ENCODE measurements at regions not wholly inside any gene's neighbourhood (a gene's known extent, or its start where the extent isn't known, plus 50 kb on each side); places are given as distances from the start of the nearest gene placed in this dataset.

DNA sequence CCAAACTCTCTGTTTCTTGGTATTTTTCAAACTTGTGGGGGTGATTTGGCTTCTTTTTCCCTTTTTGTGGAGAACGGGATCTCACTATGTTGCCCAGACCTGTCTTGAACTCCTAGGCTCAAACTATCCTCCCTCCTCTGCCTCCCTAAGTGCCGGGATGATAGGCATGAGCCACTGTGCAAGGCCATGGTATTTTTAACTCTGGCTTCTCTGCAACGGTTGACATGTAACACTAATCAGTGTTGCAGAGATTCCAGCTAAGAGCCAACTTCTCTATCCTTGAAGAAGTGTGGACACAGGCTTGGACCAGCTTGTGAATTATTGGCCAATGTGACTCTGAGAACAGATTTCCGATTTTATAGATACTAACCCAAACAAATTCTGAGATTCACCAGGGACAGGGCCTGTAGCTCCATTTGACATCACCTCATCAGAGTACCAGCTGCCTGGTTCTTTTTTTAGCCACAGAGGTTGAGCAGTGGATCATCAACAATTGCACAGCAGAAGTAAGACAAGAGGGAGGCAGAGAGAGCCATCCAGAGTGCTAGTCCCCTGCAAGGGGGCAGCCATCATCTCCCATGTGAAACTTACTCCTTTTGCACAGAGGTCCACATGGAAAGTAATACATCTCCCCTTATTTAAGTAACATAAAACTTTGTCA lies 98.1 kb upstream of the SYNPR start:
- CTCF ChIA-PET (ENCODE audit: unreplicated experiment) = no interaction called here
- BruUV-seq (replicated peaks) = no TSS peak

DNA sequence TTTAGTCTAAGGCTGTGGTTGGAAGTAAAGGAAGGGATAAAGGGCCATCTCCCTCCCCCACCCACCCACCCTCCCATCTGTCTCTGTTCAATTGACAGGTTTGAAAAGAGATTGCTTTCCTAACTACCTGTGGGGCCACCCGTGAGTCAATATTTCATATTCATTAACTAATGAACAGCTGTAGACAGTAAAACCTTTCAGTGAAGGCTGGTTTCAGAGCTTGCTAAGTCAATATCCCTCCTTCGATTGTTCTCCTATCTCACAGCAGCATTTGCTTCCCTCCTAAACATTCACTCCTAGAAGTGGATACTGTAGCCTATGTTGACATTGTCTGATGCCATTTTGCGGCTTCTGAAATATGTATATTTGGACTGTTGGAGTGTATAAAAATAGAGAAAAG lies 85.9 kb upstream of the SYNPR start:
- TF ChIP-seq, protein P1, sequence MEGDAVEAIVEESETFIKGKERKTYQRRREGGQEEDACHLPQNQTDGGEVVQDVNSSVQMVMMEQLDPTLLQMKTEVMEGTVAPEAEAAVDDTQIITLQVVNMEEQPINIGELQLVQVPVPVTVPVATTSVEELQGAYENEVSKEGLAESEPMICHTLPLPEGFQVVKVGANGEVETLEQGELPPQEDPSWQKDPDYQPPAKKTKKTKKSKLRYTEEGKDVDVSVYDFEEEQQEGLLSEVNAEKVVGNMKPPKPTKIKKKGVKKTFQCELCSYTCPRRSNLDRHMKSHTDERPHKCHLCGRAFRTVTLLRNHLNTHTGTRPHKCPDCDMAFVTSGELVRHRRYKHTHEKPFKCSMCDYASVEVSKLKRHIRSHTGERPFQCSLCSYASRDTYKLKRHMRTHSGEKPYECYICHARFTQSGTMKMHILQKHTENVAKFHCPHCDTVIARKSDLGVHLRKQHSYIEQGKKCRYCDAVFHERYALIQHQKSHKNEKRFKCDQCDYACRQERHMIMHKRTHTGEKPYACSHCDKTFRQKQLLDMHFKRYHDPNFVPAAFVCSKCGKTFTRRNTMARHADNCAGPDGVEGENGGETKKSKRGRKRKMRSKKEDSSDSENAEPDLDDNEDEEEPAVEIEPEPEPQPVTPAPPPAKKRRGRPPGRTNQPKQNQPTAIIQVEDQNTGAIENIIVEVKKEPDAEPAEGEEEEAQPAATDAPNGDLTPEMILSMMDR (conservative IDR thresholded peaks at IDR 0.05; ENCODE audit: low read length) = no peak
- no peak for TF ChIP-seq EZH2phosphoT487 (IDR thresholded peaks at IDR 0.05; ENCODE audit: borderline replicate concordance, low read depth, low read length)
- BruUV-seq (replicated peaks) = no TSS peak
- intact Hi-C loops (cut with micrococcal nuclease; ENCODE audit: unreplicated experiment) = loop anchor here (2.0 kb wide), 1 partner anchor 569 kb away; no protein-coding TSS in a partner anchor

More for the DNA sequence above, 98.1 kb upstream of the SYNPR start:
- H3K79me2 ChIP-seq (ENCODE audit: insufficient read depth, low read depth, low read length) = no peaks in the 10 kb centered on the region
- H2AFZ ChIP-seq (ENCODE audit: low read length) = no peak overlapping the region
- DNase-seq (ENCODE audit: low spot score) = no peak
- intact Hi-C loops (cut with micrococcal nuclease; ENCODE audit: unreplicated experiment) = no loop called here
- no peaks in the 10 kb centered on the region for H3K9me3 ChIP-seq (ENCODE audit: low read length)
- POLR2A ChIA-PET = no interaction called here
- no peak overlapping the region for H3K27ac ChIP-seq (ENCODE audit: low read depth, low read length, poor library complexity, severe bottlenecking)
- H3K36me3 ChIP-seq (ENCODE audit: insufficient read depth, low read length) = no peaks in the 10 kb centered on the region
- no peaks in the 10 kb centered on the region for H3K9me2 ChIP-seq (ENCODE audit: insufficient read depth, low read length)
- TF ChIP-seq, protein P1 (conservative IDR thresholded peaks at IDR 0.05; ENCODE audit: low read length) = no peak
- TF ChIP-seq EZH2phosphoT487 (IDR thresholded peaks at IDR 0.05; ENCODE audit: borderline replicate concordance, low read depth, low read length) = no peak
- H3K4me3 ChIP-seq (ENCODE audit: low read depth, low read length, poor library complexity, severe bottlenecking) = no peak overlapping the region
- H3K4me2 ChIP-seq (ENCODE audit: low read length) = no peak overlapping the region
- H4K20me1 ChIP-seq (ENCODE audit: insufficient read depth, low read length) = no peaks in the 10 kb centered on the region
- H3K4me1 ChIP-seq (ENCODE audit: insufficient read depth, low read length, poor library complexity, severe bottlenecking) = no peaks in the 10 kb centered on the region

DNA sequence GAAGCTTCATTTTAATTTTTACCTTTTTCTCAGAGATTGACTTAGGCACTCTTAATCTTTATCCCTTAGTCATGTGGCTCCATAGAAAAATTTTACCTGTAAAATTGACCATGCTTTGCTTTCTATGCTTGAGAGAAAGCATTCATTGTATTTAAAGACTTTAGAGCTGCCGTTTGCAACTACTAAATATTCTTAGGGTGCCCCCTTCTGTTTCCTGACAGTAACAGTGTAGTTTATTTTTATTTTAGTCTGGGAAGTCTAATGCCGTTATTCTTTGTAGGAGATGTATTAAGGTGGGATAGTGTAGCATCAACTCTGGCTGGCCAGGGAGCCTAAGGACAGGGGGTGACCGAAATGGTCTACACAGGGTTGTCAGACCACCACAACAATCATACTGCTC lies 84.5 kb upstream of the SYNPR start:
- Histone ChIP-seq H3K27ac (ENCODE audit: low read depth, low read length, poor library complexity, severe bottlenecking) (no peak overlapping the region), H3K79me2 (ENCODE audit: insufficient read depth, low read depth, low read length) (no peaks in the 10 kb centered on the region), H3K36me3 (ENCODE audit: insufficient read depth, low read length) (no peaks in the 10 kb centered on the region), H3K4me1 (ENCODE audit: insufficient read depth, low read length, poor library complexity, severe bottlenecking) (no peaks in the 10 kb centered on the region), H4K20me1 (ENCODE audit: insufficient read depth, low read length) (no peaks in the 10 kb centered on the region), H2AFZ (ENCODE audit: low read length) (no peak overlapping the region), H3K4me2 (ENCODE audit: low read length) (no peak overlapping the region), H3K4me3 (ENCODE audit: low read depth, low read length, poor library complexity, severe bottlenecking) (no peak overlapping the region), H3K9me3 (ENCODE audit: low read length) (no peaks in the 10 kb centered on the region), H3K9me2 (ENCODE audit: insufficient read depth, low read length) (peaks cover 4% of the 10 kb centered on the region; the same call in 1 of the 2 replicates)
- POLR2A ChIA-PET = interaction anchor here (1.5 kb wide), 1 partner anchor 204 kb away, joined by 6 read pairs; no protein-coding TSS in a partner anchor
- no TSS peak for BruUV-seq (replicated peaks)
- peak; percentile 61 for DNase-seq (ENCODE audit: low spot score)
- CTCF ChIA-PET (ENCODE audit: unreplicated experiment) = no interaction called here
- intact Hi-C loops (cut with micrococcal nuclease; ENCODE audit: unreplicated experiment) = loop anchor here (1.0 to 2.0 kb wide), 3 partner anchors 319 to 571 kb away; no protein-coding TSS in a partner anchor
- TF ChIP-seq EZH2phosphoT487 (IDR thresholded peaks at IDR 0.05; ENCODE audit: borderline replicate concordance, low read depth, low read length) = no peak
- TF ChIP-seq, protein P1 (conservative IDR thresholded peaks at IDR 0.05; ENCODE audit: low read length) = peak; percentile 91

More for the DNA sequence above, 85.9 kb upstream of the SYNPR start:
- Histone ChIP-seq H3K4me2 (ENCODE audit: low read length) (no peak overlapping the region), H3K79me2 (ENCODE audit: insufficient read depth, low read depth, low read length) (no peaks in the 10 kb centered on the region), H2AFZ (ENCODE audit: low read length) (no peak overlapping the region), H3K36me3 (ENCODE audit: insufficient read depth, low read length) (no peaks in the 10 kb centered on the region), H4K20me1 (ENCODE audit: insufficient read depth, low read length) (no peaks in the 10 kb centered on the region), H3K4me3 (ENCODE audit: low read depth, low read length, poor library complexity, severe bottlenecking) (no peak overlapping the region), H3K4me1 (ENCODE audit: insufficient read depth, low read length, poor library complexity, severe bottlenecking) (no peaks in the 10 kb centered on the region), H3K9me2 (ENCODE audit: insufficient read depth, low read length) (peaks cover 4% of the 10 kb centered on the region; the same call in 1 of the 2 replicates), H3K9me3 (ENCODE audit: low read length) (no peaks in the 10 kb centered on the region), H3K27ac (ENCODE audit: low read depth, low read length, poor library complexity, severe bottlenecking) (no peak overlapping the region)
- DNase-seq (ENCODE audit: low spot score) = no peak
- CTCF ChIA-PET (ENCODE audit: unreplicated experiment) = no interaction called here
- POLR2A ChIA-PET = interaction anchor here (0.7 kb wide), 1 partner anchor 532 kb away, joined by 3 read pairs; no protein-coding TSS in a partner anchor
